GM19239 (cell line): ENCODE measurements at regions not wholly inside any gene's neighbourhood (a gene's known extent, or its start where the extent isn't known, plus 50 kb on each side); places are given as distances from the start of the nearest gene placed in this dataset.
"Not testable (repeated sequence)": the region's sequence is repeated elsewhere in the genome, so short reads cannot be mapped to it uniquely, and the experiment has no call there.

Experiments used
- DNase-seq: peaks from one replicate; pipeline ENCODE4 v3.0.0; 2011; ENCODE audit warnings: low spot score; ENCODE audit not compliant: insufficient read length
- FAIRE-seq: peaks from 2 replicates; lab custom pipeline; 2011; peaks lifted over from hg19 to GRCh38; lab: Jason Lieb, UNC

- DNase-seq, FAIRE-seq: not testable (repeated sequence)
Measured at GRCh38 chr10:117430535-117430934, 55.3 kb upstream of the PDZD8 start.

- DNase-seq (no peak), FAIRE-seq (no peak)
Measured at GRCh38 chr10:117429643-117430265, 54.5 kb upstream of the PDZD8 start.

GRCh38 chr10:117427356-117427755, 52.1 kb upstream of the PDZD8 start:
- DNase-seq (no peak), FAIRE-seq (no peak)

- DNase-seq: no peak
- peak; percentile 87 for FAIRE-seq
Measured at GRCh38 chr10:117425974-117426566, 50.8 kb upstream of the PDZD8 start.

- no peak for DNase-seq
- no peak for FAIRE-seq
Measured at GRCh38 chr10:117424883-117425649, 49.8 kb upstream of the PDZD8 start.
